ENCODE measurements at regions not wholly inside any gene's neighbourhood (a gene's known extent, or its start where the extent isn't known, plus 50 kb on each side); places are given as distances from the start of the nearest gene placed in this dataset.

GRCh38 chr1:221902961-221903360 is 161.1 kb upstream of the DUSP10 start:
- TF ChIP-seq, protein P1, sequence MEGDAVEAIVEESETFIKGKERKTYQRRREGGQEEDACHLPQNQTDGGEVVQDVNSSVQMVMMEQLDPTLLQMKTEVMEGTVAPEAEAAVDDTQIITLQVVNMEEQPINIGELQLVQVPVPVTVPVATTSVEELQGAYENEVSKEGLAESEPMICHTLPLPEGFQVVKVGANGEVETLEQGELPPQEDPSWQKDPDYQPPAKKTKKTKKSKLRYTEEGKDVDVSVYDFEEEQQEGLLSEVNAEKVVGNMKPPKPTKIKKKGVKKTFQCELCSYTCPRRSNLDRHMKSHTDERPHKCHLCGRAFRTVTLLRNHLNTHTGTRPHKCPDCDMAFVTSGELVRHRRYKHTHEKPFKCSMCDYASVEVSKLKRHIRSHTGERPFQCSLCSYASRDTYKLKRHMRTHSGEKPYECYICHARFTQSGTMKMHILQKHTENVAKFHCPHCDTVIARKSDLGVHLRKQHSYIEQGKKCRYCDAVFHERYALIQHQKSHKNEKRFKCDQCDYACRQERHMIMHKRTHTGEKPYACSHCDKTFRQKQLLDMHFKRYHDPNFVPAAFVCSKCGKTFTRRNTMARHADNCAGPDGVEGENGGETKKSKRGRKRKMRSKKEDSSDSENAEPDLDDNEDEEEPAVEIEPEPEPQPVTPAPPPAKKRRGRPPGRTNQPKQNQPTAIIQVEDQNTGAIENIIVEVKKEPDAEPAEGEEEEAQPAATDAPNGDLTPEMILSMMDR (conservative IDR thresholded peaks at IDR 0.05): no peak
- TF ChIP-seq EZH2 (IDR thresholded peaks at IDR 0.05; ENCODE audit: low read depth): no peak

Data from PC-9 (cell line).